NCI-H748 (cell line): ENCODE measurements at regions not wholly inside any gene's neighbourhood (a gene's known extent, or its start where the extent isn't known, plus 50 kb on each side); places are given as distances from the start of the nearest gene placed in this dataset.

Source experiments
- DNase-seq: peaks from one replicate; lab custom pipeline; 2025; ENCODE audit not compliant: unreplicated experiment; lab: John Stamatoyannopoulos, UW

DNA sequence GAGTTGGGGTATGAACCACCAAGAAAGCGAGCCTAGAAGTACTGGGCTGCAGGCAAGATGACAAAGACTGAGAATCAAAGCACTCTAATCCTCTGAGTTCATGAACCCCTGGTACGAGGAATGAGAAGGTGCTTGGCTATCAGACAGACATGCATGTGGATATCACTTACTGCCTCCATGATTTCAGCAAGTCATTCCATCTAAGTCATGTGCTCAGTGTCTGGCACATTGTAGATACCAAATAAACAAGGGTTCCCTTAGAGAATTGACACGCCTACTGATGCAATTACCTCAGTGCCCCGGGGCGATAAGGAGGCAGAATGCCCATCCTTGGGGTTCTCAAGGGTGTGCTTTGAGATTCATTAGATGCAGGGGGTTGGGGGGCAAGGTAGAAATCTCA is 125.6 kb upstream of the PKDCC start:
- no peak for DNase-seq

DNA sequence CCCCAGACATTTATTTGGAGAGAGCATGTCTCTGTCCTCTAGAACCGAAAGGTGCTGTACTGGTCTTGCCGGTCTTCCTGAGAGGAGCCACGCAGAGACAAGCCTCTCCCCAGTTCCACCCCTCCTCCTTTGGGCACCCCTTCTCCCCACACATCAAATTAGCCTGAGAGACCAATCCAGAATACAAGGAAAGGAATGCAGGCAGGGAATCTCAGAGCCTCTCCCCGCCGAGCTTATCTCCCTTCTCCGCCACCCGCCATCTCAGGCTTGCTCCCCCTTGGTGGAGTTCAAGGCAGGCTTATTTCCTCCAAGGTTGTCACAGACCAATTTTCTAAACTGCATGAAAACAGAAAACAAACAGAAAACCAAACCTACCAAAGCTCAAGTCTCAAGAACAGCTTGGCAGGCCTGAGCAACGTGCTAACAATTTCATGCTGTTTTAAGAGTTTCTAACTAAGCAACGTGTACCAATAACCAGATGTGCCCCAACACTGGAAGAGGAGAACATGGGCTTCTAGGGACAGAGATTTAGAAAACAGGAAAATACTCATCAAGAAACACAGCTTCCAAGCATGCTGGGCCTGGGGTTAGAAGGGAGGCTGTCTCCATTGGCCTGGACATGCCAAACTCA is 124.5 kb upstream of the PKDCC start:
- DNase-seq, result no peak

DNA sequence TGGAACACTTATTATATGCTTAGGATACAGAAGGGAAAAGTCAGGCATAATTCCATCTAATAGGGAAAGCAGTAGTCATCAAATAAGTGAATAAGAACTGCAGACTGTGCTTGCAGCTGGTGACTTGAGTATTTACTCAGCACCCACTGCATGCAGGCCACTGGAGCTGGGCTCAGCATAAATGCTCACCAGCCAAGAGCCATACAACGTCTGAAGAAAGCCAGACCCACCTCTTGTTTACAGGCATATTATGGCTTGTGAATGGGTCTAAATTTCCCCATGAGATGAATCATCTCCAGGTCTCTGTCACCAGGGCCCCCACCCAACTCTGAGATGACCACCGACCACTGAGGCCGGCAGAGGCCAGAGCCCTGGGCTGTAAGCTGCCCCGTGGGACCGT is 123.8 kb upstream of the PKDCC start:
- no peak for DNase-seq

DNA sequence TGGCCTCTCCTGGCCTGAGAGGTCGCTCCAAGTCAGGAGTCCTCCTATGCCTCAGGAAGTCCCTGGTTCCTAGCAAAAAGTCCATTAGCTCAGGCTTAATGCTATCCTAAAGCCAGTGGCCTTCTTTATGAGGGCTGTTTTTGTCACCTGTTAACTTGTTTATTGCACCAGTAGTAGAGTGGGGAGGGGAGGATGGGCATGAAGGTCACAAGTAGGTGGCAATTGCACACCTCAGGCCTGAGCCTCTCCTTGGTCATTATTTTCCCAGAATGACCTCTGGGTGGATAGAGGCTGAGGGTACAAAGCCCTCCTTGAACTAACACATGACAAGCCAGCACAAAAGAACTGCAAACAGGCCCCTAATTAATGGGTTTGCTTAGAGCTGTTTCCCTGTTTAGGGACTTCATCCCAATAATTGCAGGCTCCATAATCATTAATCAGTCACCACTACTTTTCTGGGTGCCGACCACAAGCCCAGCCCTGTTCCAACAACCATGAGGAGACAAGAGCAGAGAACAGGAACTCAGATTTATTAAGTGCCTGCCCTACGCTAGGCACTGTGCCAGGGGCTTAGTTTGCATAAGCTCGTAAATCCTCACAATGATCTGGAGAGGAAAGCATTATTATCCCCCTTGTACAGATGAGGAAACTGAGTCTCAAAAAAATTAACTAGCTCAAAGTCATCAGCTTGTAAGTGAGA is 123.0 kb upstream of the PKDCC start:
- DNase-seq, result no peak

DNA sequence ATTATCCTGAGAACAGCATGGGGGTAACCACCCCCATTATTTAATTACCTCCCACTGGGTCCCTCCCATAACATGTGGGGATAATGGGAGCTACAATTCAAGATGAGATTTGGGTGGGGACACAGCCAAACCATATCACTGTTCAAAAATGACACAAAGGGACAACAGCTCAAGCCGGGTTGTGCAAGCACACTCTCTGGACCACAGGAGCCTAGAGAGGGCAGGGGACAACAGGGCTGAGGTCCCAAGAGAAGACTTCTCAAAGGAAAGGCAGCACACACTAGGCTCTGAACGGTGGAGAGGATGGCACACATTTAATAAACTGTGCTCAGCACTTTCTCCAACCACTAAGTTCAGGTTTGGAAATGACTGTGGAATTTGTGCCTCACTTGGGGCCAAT is 122.1 kb upstream of the PKDCC start:
- no peak for DNase-seq

DNA sequence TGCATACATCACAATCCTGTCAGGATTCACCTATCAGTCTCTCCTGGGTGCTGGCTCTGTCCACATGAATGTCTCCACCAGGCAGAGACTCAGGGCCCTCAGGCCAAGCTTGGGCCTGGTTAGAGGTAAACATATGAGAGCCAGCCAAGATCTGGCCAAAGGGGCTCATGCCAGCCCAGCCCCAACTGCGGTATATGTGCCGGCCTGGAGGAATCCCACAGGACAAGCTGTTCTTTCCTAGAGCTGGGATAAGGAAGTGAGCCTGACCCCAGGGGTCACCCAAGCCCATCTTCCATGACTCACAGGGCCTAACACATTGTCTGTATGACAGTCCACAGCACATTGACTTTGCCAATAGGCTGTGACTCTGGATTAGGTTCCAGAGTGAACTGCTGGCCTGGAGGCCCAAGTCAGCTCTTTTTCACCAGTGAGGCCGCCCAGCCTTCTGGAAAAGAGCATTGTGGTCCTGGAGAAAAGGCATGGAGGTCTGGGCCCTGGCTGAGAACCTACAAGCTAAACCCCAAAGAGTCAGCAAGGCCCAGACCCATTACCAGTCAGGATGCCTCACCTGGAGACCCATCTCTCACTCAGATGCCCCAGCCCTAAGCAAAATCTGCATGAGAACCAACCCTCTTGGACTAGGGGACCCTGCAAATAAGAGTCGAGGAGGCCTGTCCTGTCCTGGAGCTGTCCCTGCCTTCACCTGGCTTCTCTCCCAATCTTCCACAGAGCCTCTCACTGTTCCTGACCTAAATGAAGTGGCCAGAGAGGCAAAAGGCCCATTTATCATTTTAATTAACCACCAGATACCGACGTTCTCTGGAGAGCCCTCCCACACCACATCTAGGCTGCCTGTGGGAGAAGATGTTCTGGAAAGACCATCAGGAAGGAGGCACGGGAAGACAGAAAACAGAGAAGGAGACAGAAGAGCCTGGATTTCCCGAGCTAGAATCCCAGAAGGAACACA is 120.9 kb upstream of the PKDCC start:
- no peak for DNase-seq

DNA sequence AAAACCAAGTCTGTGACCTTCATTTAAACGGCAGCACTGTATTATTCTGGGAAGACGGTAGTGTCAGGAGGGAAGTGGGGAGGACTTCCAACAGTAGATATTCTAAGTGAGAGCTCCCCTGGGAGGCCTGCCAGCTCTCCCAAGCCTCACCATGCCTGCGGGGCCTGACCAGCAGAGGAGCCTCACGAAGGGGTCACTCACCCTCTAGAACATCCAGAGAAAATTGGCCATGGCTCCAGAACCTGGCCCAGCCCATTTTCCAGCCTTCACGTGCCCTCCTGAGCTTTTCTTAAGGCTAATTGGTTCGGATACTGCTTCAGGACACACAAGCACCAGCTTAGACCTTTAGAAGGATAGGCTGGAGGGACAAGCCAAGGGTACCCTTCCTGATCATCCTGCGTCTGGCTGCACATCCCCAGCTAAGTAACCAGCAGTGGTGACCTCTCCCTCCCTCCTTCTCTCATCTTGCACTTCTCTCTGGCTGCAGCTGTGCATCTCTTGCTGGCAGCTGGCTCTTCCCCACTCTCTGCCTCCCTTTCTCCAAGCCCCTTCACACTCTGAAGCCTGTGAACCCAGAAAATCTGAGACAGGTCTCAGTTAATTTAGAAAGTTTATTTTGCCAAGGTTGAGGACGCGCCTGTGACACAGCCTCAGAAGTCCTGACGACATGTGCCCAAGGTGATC is 120.1 kb upstream of the PKDCC start:
- DNase-seq, result no peak

DNA sequence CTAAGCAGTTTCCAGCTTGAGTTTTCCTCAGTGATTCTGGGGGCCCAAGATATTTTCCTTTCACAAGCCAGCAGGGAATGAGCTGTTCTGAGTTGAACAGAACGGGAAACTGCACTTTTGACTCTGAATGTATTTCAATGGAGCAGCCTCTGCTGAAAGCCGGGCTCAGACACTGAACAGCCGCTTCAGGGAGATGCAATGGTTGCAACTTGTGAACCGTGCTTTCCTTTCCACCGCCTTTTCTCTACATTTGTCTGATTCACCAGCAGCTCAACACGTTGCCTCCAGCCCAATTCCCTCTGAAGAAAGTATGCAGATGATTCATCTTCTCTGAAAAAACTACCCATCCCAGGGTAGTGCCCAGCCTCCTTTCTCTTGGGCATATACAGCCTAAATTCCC is 119.3 kb upstream of the PKDCC start:
- DNase-seq, result no peak

DNA sequence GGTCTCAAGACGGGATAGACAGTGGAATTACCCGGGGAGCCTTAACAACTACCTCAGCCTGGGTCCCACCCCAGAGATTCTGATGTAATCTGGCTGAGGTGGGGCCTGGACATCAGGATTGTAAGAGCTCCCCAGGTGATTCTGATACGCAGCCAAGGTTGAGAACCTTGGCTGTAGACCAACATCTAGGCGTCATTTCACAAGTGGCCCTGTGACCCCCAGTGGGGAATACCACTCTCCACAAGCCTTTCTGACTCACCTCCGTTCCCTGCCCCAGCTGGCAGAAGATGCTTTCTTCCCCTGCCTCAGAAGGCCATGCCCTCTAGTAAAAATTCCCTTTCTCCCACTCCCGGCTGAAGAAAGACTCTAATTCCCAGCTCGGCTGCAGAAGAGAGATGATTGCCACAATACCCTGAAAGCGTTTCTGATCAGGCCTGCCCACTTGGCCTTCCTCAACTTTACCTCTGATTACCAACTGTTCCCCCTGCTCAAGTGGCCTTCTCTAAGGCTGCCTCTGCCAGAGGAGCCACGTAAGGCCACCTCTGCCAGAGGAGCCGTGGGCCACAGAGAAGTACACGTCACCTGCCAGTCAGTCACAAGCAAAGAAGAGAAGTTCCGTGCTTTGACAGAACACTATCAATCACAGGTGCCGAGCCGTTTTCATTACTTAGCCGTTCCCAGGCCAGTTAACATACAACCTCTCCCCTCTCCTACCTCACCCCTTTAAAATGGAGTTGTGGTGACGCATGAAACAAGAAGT is 116.8 kb upstream of the PKDCC start:
- DNase-seq, result no peak

DNA sequence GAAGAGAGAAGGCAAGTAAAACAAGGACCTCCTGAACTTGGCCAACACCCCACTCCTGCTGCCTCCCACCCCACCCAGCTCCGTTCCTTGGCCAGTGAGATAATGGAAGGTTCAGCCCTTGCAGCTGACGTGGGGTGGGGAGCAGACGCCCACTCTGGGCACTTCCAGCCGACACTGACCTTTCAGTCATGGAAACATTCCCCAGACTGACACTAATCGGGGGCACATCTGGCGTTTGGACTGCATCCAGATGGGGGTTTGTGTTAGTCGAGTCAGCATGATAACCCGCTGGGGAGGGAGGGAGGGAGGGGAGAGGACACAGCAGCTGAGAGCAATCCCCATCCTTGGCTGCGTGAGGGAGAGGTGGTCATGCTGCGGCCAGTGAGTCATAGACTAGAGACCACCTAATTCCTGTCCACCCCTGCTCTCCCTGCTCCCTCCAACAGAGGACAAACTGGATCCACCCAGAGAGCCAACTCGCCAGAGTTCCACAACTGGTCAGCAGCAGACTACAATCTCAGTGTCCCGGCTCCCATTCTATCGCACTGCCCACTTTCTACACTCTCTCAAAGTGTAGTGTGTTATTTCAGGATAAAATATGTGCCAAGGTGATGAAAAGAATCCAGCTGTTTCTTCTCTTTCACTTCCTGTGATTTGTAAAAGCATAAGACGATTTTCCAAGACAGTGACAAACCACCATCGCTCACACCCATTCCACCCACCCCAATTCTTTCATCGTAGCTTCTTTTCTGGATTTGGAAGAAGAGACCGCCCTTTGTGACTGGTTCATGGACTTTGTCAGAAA is 115.4 kb upstream of the PKDCC start:
- DNase-seq, result no peak

DNA sequence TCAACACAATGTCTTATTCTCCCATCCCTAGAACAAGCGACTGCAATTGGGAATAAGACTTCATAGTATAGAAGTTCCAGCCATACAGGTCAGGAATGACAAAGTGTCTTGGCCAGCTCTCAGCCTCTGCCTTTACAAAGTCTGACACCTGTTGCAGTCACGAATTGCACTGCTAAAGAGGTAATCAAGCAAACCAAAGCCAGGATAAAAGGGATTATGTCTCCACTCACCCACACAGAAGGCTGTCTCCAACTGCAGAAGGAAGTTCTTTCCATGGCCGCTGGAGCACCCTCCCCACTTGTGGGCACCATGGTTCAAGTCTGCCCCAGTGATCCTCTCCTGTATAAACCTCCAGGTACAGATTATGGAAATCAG is 114.8 kb upstream of the PKDCC start:
- no peak for DNase-seq

DNA sequence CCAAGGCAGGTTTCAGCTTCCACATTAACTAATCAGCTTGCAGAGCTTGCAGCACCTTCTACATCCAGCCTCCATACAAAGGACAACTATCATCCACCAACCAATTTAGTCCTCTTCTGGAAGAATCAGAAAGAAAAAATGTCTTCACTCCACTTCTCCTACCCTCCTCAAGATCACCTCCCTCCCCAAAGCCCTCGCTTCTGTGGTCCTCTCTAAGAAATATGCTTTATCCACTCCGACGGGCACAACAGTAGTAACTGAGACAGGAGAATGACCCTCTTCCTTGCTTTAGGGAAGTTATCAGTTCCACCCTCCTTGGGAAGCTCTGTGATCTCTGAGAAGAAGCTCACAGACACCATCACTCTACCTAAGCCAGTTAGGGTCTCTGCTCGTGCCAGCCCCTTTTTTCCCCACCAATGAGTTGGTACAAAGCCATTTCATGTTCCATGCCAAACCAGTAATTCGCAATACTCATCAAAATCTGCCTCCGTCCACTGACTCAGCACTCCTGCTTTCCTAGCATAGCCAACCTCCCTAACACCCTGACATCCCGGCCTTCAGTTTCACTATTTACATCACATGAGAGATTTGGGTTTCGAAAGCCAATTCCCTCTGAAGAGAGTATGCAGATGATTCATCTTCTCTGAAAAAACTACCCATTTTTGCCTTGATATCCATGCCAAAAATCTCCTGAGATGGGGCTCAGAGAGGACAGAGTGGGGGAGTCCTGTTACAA is 114.1 kb upstream of the PKDCC start:
- DNase-seq, result no peak

DNA sequence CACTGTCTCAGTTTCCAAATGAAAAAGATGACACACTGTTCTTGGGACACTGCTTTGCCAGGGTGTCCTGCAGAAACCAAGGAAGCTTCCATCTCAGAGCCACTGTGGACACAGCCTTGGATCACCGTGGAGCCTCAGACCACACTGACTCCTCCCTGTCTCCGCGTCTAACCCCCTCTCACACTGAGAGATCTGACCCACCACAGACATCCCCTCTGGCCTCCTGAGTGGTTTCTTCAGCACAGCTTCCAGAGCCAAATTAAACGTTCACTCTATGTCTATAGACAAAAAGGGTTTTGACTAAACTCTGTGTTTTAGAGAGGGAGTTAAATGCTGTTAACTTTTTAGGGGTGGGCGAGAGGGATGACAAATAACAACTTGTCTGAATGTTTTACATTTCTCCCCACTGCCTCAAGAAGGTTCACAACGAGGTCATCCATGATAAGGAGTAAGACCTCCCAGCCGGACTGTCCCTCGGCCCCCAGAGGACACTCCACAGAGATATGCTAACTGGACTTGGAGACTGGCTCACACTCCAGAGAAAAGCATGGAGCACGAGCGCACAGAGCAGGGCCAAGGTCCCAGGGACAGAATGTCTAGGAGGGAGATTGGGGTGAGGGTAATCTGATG is 113.4 kb upstream of the PKDCC start:
- DNase-seq, result no peak

DNA sequence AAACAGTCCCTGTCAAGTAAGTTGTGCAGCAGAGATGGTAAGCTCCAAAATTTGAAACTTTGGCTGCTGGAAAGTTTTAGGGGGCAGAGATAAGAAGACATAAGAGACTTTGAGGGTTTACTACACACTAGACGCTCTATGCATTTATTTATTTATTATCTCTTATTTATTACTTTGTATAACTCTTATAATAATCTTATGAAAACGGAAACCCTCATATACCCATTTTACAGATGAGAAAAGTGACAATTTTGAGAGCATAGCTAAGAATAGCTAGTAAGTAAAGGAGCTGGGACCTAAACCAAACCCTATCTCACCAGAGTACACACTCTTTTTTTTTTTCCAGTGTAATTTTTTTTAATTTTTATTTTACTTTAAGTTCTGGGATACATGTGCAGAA is 112.8 kb upstream of the PKDCC start:
- DNase-seq, result no peak

DNA sequence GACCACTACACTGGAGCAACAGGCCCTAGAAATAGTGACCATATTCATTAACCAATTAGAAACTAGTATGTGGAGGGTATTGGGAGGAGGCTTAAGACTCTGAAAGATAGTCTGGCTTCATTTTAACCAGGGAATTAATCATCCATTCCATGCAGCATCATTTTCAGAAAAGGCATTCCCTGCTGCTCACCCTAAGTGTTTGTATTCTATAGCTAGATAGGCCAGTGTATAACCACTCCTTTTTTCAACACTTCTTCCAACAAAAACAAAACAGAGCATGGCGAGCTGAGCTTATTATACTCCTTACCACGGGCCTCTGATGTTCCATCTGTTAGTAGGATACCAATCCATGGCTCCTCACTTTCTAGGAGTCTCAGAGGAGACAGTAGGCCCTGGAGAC is 112.0 kb upstream of the PKDCC start:
- no peak for DNase-seq

DNA sequence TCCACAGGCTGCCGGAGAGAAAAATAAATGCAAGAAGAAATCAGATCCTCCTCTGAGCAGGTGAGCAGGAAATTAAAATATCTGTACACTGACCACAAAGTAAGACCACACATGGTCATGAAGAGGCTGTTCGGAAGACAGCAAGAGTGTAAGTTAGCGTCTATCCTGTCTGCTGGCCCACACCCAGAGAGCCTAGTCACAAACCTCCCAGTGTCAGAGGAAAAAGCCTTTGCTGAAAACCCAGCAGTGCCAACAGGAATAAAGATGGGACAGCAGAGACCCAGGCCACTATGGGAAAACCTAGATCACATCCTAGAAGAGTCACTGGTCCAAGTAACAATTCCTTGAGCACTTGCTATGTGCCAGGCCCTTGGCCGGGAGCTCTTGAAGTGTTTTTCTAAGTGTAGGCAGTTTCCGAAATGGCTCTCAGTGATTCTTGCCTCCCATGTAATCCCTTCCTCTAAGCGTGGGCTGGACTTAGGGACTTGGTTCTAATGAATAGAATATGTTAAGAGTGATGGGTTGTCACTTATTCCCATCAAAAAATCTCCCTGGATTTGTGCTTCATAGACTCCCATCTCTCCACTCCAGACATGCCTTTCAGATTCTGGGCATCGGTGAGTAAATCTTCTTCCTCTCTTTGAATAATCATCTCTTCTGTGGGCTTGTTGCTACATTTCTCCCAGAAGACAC is 110.9 kb upstream of the PKDCC start:
- no peak for DNase-seq

DNA sequence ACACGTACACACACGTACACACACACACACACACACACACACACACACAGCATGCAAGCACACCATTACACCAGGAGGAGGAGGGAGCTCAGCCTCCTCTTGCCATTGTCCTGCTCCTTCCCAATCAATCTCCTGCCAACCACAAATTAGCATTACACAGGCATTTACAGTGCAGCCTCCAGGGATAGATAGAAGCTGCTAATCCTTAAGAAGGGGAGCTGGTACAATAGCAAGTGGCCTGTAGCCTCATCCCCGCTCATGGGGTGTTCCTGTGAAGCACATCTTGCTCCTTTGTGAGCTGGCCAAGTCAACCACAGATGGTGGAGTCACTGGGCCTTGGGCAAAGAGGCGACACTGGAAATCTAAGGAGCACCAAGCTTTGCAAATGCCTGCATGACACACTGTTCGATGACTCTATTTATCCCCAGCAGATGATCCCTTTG is 110.3 kb upstream of the PKDCC start:
- no peak for DNase-seq
